ENCODE measurements at regions not wholly inside any gene's neighbourhood (a gene's known extent, or its start where the extent isn't known, plus 50 kb on each side); places are given as distances from the start of the nearest gene placed in this dataset.
"Not testable (repeated sequence)": the region's sequence is repeated elsewhere in the genome, so short reads cannot be mapped to it uniquely, and the experiment has no call there.

DNA sequence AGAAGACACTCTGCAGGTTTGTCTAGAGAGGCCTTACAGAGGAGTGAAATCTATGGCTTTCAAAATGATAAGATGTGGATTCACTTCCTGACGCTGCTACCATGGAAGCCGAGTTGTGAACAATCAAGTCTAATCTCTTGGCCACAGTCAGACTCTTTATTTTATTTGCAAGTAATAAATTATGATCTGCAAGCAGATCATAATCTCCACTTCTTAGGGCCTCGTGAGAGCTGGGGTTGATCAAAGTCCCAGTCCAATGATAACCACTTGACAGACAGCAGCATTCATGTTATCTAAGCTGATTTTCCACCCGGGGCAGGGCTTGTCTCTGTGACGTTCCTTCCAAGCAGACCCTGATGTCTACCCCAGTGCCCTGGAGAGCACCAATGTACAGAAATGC, 776.4 kb upstream of the AUTS2 start:
- no peak for DNase-seq (ENCODE audit: low read depth in 3 of 3, low spot score in 2 of 3)

DNA sequence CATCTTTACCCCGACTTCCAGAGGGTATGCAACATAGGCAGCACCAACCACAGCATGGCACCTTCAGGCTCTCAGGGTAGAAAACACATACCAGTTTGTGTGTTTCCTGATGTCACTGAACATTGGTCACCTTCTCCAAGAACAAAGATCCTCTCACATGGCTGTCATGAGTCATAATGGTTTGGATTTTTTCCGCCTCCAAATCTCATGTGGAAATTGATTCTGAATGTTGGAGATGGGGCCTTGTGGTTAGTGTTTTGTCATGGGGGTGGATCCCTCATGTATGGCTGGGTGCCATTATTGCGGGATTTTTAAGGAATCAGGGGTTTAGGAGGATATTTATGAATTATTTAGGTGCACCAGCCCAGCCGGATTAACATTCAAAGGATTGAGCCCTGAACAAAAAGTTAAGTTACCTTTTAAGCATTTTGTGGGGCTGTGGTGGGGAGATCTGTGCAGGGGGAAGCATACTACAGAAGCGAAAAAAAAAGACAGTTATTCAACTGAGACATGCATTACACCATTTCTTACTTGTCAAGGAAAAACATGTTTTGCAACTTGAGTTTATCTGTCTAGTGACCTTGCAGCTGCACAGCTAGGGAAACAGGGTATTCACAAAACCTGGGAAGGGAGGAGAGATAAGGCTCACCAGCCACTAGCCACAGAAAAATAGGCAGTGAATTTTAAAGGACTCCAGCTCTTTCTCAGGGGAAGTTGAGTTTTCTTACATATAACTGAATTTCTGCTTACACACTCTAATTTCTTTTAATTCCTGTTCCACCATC, 774.1 kb upstream of the AUTS2 start:
- DNase-seq (ENCODE audit: low read depth in 3 of 3, low spot score in 2 of 3), result no peak

DNA sequence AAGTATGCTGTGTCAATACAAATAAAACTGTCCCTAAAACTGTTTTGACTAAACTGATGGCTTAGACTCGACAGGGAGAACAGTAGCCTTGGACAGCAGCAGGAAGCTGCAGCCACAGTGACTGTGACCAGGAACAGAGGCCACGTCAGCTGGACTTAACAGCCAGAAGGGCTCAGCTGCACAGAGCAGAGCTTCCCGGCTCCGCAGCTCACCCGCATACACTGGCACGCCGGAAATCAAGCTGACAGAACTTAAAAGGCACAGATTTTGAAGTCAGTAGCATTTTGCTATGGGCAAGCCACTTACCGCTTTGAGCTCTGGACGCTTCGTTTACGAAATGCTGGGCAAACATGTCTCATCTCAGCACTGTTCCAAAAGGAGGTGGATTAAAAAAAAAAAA, 769.7 kb upstream of the AUTS2 start:
- no peak for DNase-seq (ENCODE audit: low read depth in 3 of 3, low spot score in 2 of 3)

DNA sequence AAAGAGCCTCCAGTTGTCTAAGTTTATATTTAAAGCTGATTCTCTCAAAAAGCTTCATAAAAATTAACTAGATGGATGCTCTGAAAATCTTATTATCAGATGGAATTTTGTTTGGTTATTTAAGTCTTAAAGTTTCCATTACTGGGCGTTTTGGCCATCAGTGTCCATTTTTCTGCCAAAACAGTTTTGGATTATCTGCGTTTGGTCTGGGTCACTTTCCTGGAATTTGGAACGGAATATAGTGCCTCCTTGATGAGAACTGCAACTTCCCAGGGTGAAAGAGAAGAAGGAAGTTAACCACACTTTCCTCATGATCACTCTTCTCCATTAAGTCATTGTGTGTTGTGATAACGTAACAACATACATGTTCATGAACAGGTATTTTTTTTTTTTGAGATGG, 764.9 kb upstream of the AUTS2 start:
- no peak for DNase-seq (ENCODE audit: low read depth in 3 of 3, low spot score in 2 of 3)

DNA sequence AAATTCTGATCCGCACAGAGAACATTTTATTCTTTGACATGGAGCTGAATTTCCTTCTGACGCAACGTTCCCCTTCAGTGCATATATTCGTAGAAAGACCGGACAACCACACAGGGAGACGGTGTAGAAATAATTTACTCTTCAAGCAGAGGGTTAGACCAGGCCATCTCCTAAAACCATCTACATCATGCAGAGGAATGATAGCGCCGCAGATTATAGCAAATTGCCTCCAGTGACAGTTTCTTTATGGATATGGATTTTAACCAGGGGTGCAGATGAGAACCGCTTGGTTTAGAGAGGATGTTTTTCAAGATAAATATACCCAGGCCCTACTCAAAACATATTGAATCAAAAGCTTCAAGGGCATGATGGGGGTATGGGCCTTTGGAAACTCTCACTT, 759.3 kb upstream of the AUTS2 start:
- no peak for DNase-seq (ENCODE audit: low read depth in 3 of 3, low spot score in 2 of 3)

DNA sequence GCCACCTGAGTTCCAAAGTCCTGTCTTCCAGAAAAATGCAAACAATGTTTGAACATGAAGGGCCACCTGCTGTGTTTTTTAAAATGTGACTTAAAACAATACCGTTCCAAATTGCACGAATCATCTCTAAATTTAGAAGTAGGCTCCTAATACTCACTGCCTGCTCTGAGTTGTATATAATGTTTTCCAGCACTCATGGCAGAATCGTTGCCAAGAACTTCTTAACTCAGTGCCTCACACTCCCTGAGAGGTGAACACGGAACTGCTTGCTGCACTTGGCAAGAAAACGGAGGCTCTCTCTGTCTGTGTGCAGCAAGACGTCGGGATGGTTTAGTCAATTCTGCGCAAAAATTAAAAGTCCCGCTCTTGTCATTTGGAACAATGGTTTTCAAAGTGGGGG, 757.3 kb upstream of the AUTS2 start:
- DNase-seq (ENCODE audit: low read depth in 3 of 3, low spot score in 2 of 3), result no peak

DNA sequence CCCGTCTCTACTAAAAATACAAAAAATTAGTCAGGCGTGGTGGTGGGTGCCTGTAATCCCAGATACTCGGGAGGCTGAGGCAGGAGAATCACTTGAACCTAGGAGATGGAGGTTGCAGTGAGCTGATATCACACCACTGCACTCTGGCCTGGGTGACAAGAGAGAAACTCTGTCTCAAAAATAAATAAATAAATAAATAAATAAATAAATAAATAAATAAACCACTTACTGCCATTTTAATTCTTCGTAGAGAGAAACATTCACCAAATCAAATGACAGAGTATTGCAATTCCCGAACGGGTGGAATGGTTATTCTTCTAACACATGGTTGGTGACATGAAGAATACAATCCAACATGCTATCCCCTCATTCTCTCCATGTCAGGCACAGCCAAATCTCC, 754.3 kb upstream of the AUTS2 start:
- not testable (repeated sequence) for DNase-seq (ENCODE audit: low read depth in 3 of 3, low spot score in 2 of 3)

DNA sequence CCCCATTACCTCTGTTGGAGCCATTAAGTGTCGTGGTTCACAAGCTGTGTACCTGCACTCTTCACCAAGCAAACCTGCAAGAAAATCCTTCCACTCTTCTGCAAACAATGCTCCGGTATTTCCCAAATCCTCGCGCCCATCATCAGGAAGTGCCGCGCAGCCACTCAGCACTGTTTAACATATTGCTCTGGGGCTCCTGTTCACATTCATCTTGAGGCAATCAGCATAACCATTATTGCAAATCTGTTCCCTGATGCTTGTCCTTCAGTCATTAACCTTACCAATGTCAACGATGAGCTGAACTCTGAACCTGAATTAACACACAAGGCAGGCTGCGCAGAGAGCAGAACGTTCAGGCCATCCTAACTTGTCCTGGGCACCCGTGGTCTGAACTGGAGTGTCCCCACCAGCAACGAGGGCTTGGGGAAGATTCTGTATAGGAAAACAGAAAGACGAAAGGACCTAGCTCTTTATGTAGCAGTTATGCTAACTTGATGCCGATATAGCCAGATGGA, 751.4 kb upstream of the AUTS2 start:
- DNase-seq (ENCODE audit: low read depth in 3 of 3, low spot score in 2 of 3), result no peak

DNA sequence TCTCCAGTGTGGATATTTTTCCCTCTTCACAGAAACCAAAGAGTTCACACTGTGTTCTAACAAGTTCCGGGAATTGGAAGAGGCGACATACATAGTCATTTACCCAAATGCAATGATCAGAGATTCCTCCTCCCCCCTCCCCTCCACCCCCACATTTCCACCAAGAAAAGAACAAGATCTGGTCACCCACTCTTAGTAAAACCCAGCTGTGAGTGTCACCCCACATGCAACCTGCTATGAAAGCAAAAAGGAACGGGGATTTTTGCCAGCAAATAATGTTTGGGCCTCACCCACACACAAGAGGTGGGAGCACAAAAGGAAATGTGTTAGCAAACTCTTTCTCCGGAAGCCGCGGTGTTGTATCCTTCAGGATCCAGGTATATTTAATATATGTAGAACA, 745.0 kb upstream of the AUTS2 start:
- no peak for DNase-seq (ENCODE audit: low read depth in 3 of 3, low spot score in 2 of 3)

DNA sequence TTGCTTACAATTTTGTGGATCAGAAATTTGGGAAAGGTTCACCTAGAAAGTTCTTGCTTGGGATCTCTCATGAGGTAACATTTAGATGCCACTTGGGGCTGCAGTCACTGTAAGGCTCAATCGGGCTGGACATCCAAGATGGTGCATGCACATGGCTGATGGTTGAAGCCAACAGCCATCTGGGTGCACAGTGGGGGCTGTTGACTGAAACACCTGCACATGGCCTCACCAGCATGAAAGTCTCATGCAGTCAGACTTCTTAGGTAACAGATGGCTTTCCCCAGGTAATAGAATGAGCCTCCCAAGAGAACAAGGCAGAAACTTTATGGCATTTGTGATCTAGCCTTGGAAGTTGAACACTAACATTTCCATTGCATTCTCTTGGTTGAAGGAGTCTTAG, 740.7 kb upstream of the AUTS2 start:
- DNase-seq (ENCODE audit: low read depth in 3 of 3, low spot score in 2 of 3), result no peak

DNA sequence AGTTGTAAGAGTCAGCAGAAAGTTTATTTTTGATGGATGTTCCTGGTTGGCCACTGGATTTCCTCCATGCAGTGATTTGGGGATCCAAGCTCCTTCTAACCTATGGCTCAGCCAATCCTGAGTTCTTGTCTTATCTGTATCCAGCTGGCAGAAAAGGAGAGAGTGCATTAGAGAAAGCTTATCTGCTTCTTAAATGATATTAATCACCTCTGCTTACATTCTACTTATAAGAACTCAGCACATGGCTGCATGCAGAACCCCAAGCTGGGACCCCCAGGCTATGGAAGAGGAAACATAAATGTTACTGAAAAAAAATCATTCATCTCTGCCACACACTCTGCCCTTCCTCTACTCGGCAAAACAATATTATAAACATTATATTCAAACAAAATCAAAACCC, 739.8 kb upstream of the AUTS2 start:
- DNase-seq (ENCODE audit: low read depth in 3 of 3, low spot score in 2 of 3), result no peak

DNA sequence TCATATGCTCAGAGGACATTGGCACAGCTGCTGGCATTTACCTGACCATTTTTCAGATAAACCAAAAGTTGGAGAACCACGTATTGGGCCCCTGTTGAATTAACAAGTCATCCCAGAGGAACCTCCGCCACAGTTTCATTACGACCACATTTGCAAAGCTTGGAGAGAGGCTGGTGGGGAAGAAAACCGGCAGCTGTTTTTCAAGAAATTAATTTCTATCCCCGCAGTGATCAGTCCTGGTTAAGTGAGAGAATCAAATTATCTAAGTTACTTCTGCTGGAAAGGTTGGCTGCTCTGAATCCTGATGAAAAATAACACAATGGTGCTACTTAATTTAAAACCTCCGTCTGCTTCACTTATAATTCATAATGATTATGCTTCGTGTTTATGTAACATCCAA, 737.1 kb upstream of the AUTS2 start:
- DNase-seq (ENCODE audit: low read depth in 3 of 3, low spot score in 2 of 3), result no peak

DNA sequence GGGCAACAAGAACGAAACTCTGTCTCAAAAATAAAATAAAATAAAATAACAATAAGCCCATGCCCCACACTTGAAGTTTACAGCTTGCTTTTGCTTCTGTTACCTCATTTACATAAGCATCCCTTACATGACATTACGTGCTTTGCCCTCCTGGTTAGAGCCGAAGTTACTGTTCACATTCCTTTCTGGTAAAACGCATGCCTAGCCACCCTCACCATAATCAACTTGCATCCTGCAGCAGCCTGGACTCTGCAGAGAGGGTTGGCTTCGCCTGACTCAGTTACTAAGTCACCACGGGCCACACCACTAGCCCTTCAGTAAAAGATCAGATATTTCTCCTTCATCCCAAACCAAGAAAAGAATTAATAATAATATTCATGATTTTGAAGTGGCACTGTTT, 736.0 kb upstream of the AUTS2 start:
- no peak for DNase-seq (ENCODE audit: low read depth in 3 of 3, low spot score in 2 of 3)

DNA sequence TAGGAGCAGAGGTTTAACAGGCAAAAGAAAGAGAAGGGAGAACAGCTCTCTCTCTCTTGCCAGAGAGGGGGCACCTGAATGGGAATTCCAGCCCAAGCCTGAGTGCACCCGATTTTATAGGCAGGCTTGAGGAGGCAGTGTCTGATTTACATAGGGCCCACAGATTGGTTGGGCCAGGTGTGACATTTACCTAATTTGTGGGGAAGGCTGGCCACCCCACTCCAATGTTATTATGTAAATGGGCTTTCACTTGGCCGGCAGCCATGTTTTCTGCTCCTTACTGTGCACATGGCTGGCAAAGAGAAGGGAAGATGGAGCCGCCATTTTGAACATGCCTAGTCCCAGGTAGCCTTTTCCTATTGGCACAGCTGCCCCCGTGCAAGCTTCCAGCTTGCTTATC, 735.5 kb upstream of the AUTS2 start:
- no peak for DNase-seq (ENCODE audit: low read depth in 3 of 3, low spot score in 2 of 3)

DNA sequence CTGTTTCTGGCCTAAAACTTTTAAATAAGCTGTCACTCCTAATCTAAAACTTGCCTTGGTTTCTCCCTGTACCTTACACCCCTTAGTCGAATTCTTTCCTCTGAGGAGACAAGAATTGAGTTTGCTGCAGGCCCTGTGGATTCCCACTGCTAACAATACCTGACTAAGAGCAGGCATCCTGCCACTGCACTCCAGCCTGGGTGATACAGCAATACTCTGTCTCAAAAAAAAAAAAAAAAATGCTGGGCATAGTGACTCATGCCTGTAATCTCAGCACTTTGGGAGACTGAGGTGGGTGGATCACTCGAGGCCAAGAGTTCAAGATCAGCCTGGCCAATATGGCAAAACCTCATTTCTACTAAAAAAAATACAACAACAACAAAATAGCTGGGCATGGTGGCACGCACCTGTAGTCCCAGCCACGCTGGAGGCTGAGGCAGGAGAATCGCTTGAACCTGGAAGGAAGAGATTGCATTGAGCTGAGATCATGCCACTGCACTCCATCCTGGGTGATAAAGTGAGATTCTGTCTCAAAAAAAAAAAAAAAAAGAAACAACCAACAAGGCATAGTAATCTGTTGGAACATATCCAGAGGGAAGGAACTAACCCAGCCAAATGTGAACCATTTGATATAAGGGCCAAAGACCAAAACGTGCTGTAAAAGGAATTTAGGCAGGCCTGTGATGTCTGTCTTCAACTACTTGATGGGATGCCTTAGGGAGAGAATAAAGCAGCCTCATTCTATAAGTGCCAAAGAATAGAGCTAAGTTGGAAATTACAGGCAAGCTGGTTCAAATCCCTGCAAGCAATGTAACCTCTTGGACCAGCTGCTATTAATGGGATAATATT, 732.7 kb upstream of the AUTS2 start:
- no peak for DNase-seq (ENCODE audit: low read depth in 3 of 3, low spot score in 2 of 3)

DNA sequence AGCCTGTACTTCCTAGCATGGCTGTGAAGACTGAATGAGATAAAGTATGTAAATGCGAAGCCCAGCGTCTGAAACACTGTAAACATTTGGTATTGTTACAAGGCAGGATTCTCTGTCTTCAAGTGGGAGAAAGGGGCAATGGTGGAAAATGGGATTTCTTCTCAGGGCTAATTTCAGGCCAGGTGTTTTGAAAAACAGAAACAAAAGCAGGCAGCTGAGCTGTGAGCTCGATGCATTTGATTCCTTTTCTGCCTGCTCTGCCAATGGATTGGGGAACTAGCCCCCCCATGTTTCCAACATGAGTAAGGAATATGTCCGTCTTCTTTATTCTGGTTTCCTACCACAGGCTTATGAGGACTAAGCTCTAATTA, 732.1 kb upstream of the AUTS2 start:
- no peak for DNase-seq (ENCODE audit: low read depth in 3 of 3, low spot score in 2 of 3)

DNA sequence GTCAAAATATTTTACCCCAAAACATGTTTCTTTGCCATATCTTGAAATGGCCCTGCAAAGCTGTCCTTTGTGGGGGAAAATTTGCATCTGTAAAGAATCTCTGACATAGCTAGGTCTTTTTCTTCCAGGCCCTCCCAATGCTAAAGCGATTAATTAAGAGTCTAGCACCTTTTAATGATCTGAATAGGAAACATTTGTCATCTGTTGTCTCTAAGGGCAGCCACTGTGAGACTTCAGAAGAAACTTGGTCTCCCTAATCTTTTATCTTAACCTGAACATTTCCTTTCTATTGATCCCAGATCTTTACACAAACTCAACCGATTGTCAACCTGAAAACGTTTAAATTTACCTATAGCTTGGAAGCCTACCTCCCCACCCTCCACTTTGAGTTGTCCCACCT, 731.6 kb upstream of the AUTS2 start:
- DNase-seq (ENCODE audit: low read depth in 3 of 3, low spot score in 2 of 3), result not testable (repeated sequence)

DNA sequence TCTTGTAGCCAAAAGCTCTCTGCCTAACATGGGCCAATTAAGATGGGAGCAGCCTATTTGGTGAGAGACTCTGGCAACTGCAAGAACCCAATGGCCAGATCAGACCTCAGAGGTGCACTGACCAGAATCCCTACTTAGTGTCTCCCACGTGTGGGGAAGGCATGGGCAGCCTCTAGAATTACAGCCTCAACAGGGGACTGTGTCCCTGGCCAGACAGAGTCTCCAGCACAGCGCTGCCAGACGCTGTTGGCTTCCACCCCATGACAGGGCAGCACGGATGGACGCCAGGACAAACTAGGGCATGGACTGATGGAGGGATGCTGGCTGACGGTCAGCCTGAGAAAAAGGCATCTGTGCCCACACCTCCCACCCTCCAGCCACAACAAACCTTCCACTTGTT, 729.3 kb upstream of the AUTS2 start:
- no peak for DNase-seq (ENCODE audit: low read depth in 3 of 3, low spot score in 2 of 3)

DNA sequence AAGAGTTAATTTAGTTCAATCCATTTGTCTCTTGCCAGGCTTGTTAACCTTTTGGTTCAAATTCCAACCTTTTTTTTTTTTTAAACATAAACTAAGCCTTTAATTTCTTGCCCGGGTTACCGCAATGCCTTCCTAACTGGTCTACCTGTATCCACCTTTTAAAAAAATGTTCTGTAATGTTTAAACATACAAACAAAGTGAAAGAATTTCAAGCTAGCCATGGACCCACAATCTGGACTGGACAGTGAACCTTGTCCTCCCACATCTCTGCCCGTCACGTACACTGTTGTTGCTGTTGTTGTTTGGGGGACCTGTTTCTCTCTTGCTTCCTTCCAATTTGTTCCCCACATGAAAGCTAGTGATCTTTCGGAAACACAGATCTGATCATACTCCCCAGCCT, 724.7 kb upstream of the AUTS2 start:
- DNase-seq (ENCODE audit: low read depth in 3 of 3, low spot score in 2 of 3), result no peak

DNA sequence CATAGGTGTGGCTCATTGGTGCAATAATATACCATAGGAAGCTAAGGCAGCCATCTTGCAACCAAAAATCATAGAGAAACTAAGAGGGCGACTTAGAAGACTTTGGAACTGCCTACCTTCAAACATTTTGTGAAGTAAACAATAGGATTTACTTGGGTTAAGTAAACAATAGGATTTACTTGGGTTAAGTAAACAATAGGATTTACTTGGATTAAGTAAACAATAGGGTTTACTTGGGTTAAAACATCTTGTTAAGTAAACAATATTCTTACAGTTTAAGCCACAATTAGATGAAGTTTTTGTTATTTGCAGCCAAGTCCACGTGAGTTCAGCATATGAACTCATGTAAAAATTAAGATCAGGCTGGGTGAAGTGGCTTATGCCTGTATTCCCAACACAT, 722.4 kb upstream of the AUTS2 start:
- DNase-seq (ENCODE audit: low read depth in 3 of 3, low spot score in 2 of 3), result no peak

DNA sequence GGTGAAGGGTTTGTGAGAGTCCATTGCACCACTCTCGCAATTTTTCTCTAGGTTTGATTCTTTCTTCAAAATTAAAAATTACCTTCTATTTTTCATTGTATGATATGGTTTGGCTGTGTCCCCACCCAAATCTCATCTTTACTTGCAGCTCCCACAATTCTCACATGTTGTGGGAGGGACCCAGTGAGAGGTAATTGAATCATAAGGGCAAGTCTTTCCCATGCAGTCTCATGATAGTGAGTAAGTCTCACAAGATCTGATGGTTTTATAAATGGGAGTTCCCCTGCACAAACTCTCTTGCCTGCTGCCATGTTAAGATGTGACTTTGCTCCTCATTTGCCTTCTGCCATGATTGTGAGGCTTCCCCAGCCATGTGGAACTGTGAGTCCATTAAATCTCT, 711.2 kb upstream of the AUTS2 start:
- DNase-seq (ENCODE audit: low read depth in 3 of 3, low spot score in 2 of 3), result not testable (repeated sequence)

DNA sequence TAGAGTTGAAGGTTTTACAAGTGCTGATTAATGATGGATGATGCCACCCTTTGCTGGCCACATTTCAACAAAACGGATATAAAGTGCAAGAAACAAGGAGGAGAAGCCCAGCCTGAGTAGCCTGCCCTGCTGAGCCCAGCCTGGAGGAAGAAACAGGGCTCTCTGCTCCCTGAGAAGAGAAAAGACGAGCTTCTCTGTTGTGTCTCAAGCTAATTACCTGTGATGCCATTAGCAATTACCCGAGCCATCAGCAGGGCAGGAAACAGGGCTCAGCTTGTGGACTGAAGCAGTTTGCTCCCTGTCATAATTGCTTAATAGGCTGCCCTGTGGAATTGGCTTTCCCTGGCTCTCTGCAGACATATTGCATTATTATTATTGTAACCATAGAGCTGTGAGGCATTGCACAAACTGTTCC, 709.3 kb upstream of the AUTS2 start:
- no peak for DNase-seq (ENCODE audit: low read depth in 3 of 3, low spot score in 2 of 3)
